GM23338 (cell line): ENCODE measurements at regions not wholly inside any gene's neighbourhood (a gene's known extent, or its start where the extent isn't known, plus 50 kb on each side); places are given as distances from the start of the nearest gene placed in this dataset.
A peak's percentile ranks its signal among the peaks of the same experiment; 100 is the strongest.

Experiments
- CREB1 ChIP-seq: fragments of 250-450 bp; sonication (Bioruptor Pico); IDR thresholded peaks from 2 replicates; pipeline ENCODE4 v1.5.0; 2020; ENCODE audit warnings: low read depth, mild to moderate bottlenecking, moderate library complexity
- EZH2 ChIP-seq: fragments of 200-600 bp; sonication (generic); IDR thresholded peaks from one replicate; pipeline ENCODE4 v1.8.0; 2017; ENCODE audit warnings: antibody characterized with exemption, mild to moderate bottlenecking, low read depth; ENCODE audit not compliant: unreplicated experiment
- EZH2phosphoT487 ChIP-seq: fragments of 200-600 bp; sonication (generic); IDR thresholded peaks from one replicate; pipeline ENCODE4 v1.8.1; 2018; ENCODE audit warnings: antibody characterized with exemption; ENCODE audit not compliant: unreplicated experiment
- JUNB ChIP-seq: IDR thresholded peaks from one replicate; pipeline ENCODE4 v1.6.1; 2016; ENCODE audit warnings: antibody characterized with exemption; ENCODE audit not compliant: unreplicated experiment
- POLR2AphosphoS5 ChIP-seq: IDR thresholded peaks from 2 replicates; pipeline ENCODE4 v1.6.1; 2016; ENCODE audit warnings: antibody characterized with exemption, low read depth
- ZNF331 ChIP-seq: fragments of 250-450 bp; sonication (Bioruptor Pico); IDR thresholded peaks from 2 replicates; pipeline ENCODE4 v1.5.0; 2020; ENCODE audit warnings: low read depth, mild to moderate bottlenecking, moderate library complexity
- TF ChIP-seq, protein P1 (sequence below), 2 experiments: fragments of 200-600 bp in 1 of 2; sonication (generic) in 1 of 2; conservative IDR thresholded peaks; 2 replicates each; pipeline versions ENCODE4 v1.5.1 to v1.6.1; 2016 to 2017; ENCODE audit warnings: antibody characterized with exemption in 2 of 2, low read depth in 2 of 2, mild to moderate bottlenecking in 2 of 2, moderate library complexity in 1 of 2
- TF ChIP-seq, protein P2 (sequence below): IDR thresholded peaks from one replicate; pipeline ENCODE4 v1.6.1; 2018; ENCODE audit warnings: antibody characterized with exemption; ENCODE audit not compliant: unreplicated experiment

DNA sequence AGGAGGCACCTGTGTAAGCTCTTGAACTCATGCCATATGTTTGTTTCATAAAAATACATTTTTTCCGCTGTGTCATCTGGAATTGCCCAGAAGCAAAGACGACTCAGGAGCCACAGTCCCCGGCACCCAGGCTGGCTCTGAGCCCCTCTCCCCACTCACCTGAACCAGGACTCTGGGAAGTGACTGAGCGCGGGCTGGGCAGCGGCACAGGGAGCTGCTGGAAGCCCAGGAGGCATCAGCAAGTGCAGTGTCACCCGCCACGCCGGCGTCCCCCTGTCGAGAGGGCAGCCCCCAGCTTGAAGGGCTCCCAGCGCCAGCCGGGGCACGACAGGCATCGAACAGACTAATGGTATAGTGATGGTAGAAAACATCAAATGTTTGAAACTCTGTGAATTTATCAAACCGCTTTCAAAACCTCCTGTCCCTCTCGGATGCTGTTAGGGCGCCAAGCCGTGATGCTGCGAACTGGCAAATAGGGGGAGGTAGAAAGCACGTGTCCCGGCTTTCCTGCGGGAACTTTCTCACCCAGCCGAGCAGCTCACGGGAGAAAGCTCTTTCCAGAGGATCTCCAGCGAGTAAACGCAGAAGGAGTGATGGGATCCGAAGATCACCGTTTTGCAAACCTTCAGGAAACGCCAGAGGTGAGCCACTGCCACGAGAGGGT lies 57.8 kb upstream of the COL18A1 start:
- TF ChIP-seq, protein P1, sequence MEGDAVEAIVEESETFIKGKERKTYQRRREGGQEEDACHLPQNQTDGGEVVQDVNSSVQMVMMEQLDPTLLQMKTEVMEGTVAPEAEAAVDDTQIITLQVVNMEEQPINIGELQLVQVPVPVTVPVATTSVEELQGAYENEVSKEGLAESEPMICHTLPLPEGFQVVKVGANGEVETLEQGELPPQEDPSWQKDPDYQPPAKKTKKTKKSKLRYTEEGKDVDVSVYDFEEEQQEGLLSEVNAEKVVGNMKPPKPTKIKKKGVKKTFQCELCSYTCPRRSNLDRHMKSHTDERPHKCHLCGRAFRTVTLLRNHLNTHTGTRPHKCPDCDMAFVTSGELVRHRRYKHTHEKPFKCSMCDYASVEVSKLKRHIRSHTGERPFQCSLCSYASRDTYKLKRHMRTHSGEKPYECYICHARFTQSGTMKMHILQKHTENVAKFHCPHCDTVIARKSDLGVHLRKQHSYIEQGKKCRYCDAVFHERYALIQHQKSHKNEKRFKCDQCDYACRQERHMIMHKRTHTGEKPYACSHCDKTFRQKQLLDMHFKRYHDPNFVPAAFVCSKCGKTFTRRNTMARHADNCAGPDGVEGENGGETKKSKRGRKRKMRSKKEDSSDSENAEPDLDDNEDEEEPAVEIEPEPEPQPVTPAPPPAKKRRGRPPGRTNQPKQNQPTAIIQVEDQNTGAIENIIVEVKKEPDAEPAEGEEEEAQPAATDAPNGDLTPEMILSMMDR (conservative IDR thresholded peaks at IDR 0.05; ENCODE audit: low read depth in 2 of 2): peak in 1 of 2 experiments; percentile 27; a peak in 1 of 4 replicates
- TF ChIP-seq POLR2AphosphoS5 (no peak), EZH2 (no peak), CREB1 (CRISPR knock-in tag) (no peak), ZNF331 (CRISPR knock-in tag) (no peak), JUNB (no peak), EZH2phosphoT487 (no peak)
- TF ChIP-seq, protein P2, sequence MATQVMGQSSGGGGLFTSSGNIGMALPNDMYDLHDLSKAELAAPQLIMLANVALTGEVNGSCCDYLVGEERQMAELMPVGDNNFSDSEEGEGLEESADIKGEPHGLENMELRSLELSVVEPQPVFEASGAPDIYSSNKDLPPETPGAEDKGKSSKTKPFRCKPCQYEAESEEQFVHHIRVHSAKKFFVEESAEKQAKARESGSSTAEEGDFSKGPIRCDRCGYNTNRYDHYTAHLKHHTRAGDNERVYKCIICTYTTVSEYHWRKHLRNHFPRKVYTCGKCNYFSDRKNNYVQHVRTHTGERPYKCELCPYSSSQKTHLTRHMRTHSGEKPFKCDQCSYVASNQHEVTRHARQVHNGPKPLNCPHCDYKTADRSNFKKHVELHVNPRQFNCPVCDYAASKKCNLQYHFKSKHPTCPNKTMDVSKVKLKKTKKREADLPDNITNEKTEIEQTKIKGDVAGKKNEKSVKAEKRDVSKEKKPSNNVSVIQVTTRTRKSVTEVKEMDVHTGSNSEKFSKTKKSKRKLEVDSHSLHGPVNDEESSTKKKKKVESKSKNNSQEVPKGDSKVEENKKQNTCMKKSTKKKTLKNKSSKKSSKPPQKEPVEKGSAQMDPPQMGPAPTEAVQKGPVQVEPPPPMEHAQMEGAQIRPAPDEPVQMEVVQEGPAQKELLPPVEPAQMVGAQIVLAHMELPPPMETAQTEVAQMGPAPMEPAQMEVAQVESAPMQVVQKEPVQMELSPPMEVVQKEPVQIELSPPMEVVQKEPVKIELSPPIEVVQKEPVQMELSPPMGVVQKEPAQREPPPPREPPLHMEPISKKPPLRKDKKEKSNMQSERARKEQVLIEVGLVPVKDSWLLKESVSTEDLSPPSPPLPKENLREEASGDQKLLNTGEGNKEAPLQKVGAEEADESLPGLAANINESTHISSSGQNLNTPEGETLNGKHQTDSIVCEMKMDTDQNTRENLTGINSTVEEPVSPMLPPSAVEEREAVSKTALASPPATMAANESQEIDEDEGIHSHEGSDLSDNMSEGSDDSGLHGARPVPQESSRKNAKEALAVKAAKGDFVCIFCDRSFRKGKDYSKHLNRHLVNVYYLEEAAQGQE: no peak
